ENCODE measurements at regions not wholly inside any gene's neighbourhood (a gene's known extent, or its start where the extent isn't known, plus 50 kb on each side); places are given as distances from the start of the nearest gene placed in this dataset.

GRCh38 chr3:191070201-191070600 lies 128.8 kb upstream of the OSTN start:
- TF ChIP-seq, protein P1, sequence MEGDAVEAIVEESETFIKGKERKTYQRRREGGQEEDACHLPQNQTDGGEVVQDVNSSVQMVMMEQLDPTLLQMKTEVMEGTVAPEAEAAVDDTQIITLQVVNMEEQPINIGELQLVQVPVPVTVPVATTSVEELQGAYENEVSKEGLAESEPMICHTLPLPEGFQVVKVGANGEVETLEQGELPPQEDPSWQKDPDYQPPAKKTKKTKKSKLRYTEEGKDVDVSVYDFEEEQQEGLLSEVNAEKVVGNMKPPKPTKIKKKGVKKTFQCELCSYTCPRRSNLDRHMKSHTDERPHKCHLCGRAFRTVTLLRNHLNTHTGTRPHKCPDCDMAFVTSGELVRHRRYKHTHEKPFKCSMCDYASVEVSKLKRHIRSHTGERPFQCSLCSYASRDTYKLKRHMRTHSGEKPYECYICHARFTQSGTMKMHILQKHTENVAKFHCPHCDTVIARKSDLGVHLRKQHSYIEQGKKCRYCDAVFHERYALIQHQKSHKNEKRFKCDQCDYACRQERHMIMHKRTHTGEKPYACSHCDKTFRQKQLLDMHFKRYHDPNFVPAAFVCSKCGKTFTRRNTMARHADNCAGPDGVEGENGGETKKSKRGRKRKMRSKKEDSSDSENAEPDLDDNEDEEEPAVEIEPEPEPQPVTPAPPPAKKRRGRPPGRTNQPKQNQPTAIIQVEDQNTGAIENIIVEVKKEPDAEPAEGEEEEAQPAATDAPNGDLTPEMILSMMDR (IDR thresholded peaks at IDR 0.05; ENCODE audit: low read depth, low read length): no peak
- ChIA-PET CTCF (interaction anchor here (0.7 to 1.2 kb wide), 2 partner anchors 19 to 258 kb away, joined by 3 read pairs; no protein-coding TSS in a partner anchor), POLR2A (interaction anchor here (0.8 kb wide), 1 partner anchor 24 kb away, joined by 3 read pairs; no protein-coding TSS in a partner anchor)
- Histone ChIP-seq H3K9me3 (ENCODE audit: control insufficient read depth, insufficient read depth, low read length) (no peaks in the 10 kb centered on the region), H3K4me3 (ENCODE audit: low read depth, low read length) (no peak overlapping the region), H3K27me3 (ENCODE audit: control insufficient read depth, insufficient read depth, low read length) (no peaks in the 10 kb centered on the region), H3K27ac (ENCODE audit: low read depth, low read length) (peak overlapping the region; percentile 50)
- DNase-seq (ENCODE audit: low read depth, low spot score): peak; percentile 66

- H3K27ac ChIP-seq (ENCODE audit: low read depth, low read length): no peak overlapping the region
- H3K27me3 ChIP-seq (ENCODE audit: control insufficient read depth, insufficient read depth, low read length): no peaks in the 10 kb centered on the region
- no peaks in the 10 kb centered on the region for H3K9me3 ChIP-seq (ENCODE audit: control insufficient read depth, insufficient read depth, low read length)
- TF ChIP-seq, protein P1 (IDR thresholded peaks at IDR 0.05; ENCODE audit: low read depth, low read length): no peak
- POLR2A ChIA-PET: no interaction called here
- CTCF ChIA-PET: no interaction called here
- no peak overlapping the region for H3K4me3 ChIP-seq (ENCODE audit: low read depth, low read length)
- DNase-seq (ENCODE audit: low read depth, low spot score): no peak
These were observed 129.9 kb upstream of the OSTN start for GRCh38 chr3:191068946-191069813.

DNA sequence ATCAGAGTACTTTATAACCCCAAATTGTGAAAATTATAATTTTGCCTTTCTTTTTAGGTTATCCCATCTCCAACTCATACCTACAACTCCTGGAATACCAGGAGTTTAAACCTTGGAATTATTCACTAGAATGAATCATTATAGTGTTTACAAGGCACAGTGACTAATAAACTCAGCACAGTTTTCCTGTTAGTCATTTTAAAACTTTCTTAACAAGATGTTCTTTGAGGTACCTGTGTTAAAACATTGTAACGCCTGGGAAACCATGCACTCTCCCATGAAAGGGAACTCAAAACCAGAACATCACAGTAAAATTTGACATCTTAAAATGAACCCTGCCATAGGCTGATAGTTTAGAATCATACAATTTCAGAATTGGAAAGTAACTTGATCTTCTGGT lies 132.4 kb upstream of the OSTN start:
- TF ChIP-seq, protein P1 (IDR thresholded peaks at IDR 0.05; ENCODE audit: low read depth, low read length): no peak
- no peak overlapping the region for H3K27ac ChIP-seq (ENCODE audit: low read depth, low read length)
- H3K27me3 ChIP-seq (ENCODE audit: control insufficient read depth, insufficient read depth, low read length): no peaks in the 10 kb centered on the region
- ChIA-PET POLR2A (no interaction called here), CTCF (interaction anchor here (1.6 to 3.8 kb wide), 2 partner anchors 16 to 182 kb away, joined by 4 to 25 read pairs; no protein-coding TSS in a partner anchor)
- H3K4me3 ChIP-seq (ENCODE audit: low read depth, low read length): no peak overlapping the region
- DNase-seq (ENCODE audit: low read depth, low spot score): no peak
- no peaks in the 10 kb centered on the region for H3K9me3 ChIP-seq (ENCODE audit: control insufficient read depth, insufficient read depth, low read length)

GRCh38 chr3:191065181-191065805 lies 133.7 kb upstream of the OSTN start:
- Histone ChIP-seq H3K9me3 (ENCODE audit: control insufficient read depth, insufficient read depth, low read length) (no peaks in the 10 kb centered on the region), H3K27ac (ENCODE audit: low read depth, low read length) (no peak overlapping the region), H3K4me3 (ENCODE audit: low read depth, low read length) (no peak overlapping the region), H3K27me3 (ENCODE audit: control insufficient read depth, insufficient read depth, low read length) (no peaks in the 10 kb centered on the region)
- POLR2A ChIA-PET: no interaction called here
- CTCF ChIA-PET: interaction anchor here (0.6 to 3.8 kb wide), 2 partner anchors 14 to 1103 kb away, joined by 4 to 25 read pairs; no protein-coding TSS in a partner anchor
- DNase-seq (ENCODE audit: low read depth, low spot score): no peak
- TF ChIP-seq, protein P1 (IDR thresholded peaks at IDR 0.05; ENCODE audit: low read depth, low read length): peak; percentile 10; the same call in 1 of the 2 replicates

DNA sequence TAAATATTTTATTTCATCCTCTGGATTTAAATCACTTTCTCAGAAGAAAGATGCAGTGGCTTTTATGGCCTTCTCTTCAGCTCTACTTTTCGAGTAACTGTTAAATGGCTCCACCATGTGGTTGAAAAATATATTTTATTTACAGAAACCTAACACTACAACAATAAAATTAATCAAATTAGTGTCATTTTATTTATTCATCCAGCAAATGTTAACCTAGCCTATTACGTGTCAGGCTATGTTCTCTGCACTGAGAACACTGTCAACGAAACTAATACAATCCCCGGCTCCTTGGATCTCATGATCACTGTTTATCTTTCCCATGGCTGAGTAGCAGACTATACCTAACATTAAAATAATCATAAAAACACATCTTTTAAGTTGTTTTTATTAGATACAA lies 148.0 kb upstream of the OSTN start:
- TF ChIP-seq, protein P1 (IDR thresholded peaks at IDR 0.05; ENCODE audit: low read depth, low read length): peak; percentile 57
- H3K27me3 ChIP-seq (ENCODE audit: control insufficient read depth, insufficient read depth, low read length): no peaks in the 10 kb centered on the region
- no peak overlapping the region for H3K4me3 ChIP-seq (ENCODE audit: low read depth, low read length)
- POLR2A ChIA-PET: no interaction called here
- DNase-seq (ENCODE audit: low read depth, low spot score): no peak
- no peaks in the 10 kb centered on the region for H3K9me3 ChIP-seq (ENCODE audit: control insufficient read depth, insufficient read depth, low read length)
- no peak overlapping the region for H3K27ac ChIP-seq (ENCODE audit: low read depth, low read length)
- CTCF ChIA-PET: interaction anchor here (0.6 to 10.1 kb wide), 28 partner anchors 9 to 1393 kb away, joined by 3 to 211 read pairs (median 4); partner anchors contain the start of genes CLDN1 and GMNC
